Endothelial cell of umbilical vein (primary cell): ENCODE measurements at regions not wholly inside any gene's neighbourhood (a gene's known extent, or its start where the extent isn't known, plus 50 kb on each side); places are given as distances from the start of the nearest gene placed in this dataset.

Experiments used
- BruUV-seq: library from RNA; stranded (reverse); fragments of 400-500 nt; replicated peaks from 2 replicates; lab custom pipeline; 2021; lab: Mats Ljungman, UMichigan
- CTCF ChIA-PET: fragments of 300-600, 350-600 bp; sonication (Branson Sonifier 250); formaldehyde crosslinking; loops from one replicate; lab custom pipeline; 2021; ENCODE audit warnings: antibody characterized with exemption, inconsistent platforms; lab: Charles Lee
- POLR2A ChIA-PET: fragments of 300-600, 350-600 bp; sonication (Branson Sonifier 250); formaldehyde crosslinking; loops from one replicate; lab custom pipeline; 2021; ENCODE audit warnings: antibody characterized with exemption, inconsistent platforms; lab: Charles Lee
- DNase-seq: peaks from one replicate; pipeline ENCODE4 v3.0.0-alpha.2; 2011; ENCODE audit warnings: low read depth, low spot score
- FAIRE-seq: peaks from 2 replicates; lab custom pipeline; 2011; peaks lifted over from hg19 to GRCh38; lab: Jason Lieb, UNC
- H2AFZ ChIP-seq: 2 replicates; pipeline ENCODE4 v1.6.0; 2012; ENCODE audit warnings: low read depth, low read length, control low read depth, inconsistent platforms
- H3K27ac ChIP-seq: 2 replicates; pipeline ENCODE4 v1.5.1; 2011; ENCODE audit warnings: low read depth, mild to moderate bottlenecking, control low read depth, low read length, moderate library complexity; ENCODE audit not compliant: insufficient read depth
- H3K27me3 ChIP-seq, 2 experiments: 2 replicates each; pipeline versions ENCODE4 v1.6.0 to v1.6.1; 2011; ENCODE audit warnings: low read length in 2 of 2, mixed read lengths in 1 of 2; ENCODE audit not compliant: control insufficient read depth in 2 of 2, insufficient read depth in 2 of 2
- H3K36me3 ChIP-seq, 2 experiments: 2 replicates in 1 of 2; 3 replicates in 1 of 2; pipeline ENCODE4 v1.5.1; 2011; ENCODE audit warnings: low read length in 2 of 2, mild to moderate bottlenecking in 1 of 2, moderate library complexity in 1 of 2; ENCODE audit not compliant: control insufficient read depth in 2 of 2, insufficient read depth in 2 of 2; ENCODE audit errors: extremely low read depth in 1 of 2
- H3K4me1 ChIP-seq: 3 replicates; pipeline ENCODE4 v1.5.1; 2011; ENCODE audit warnings: mild to moderate bottlenecking, low read length; ENCODE audit not compliant: control insufficient read depth, insufficient read depth; ENCODE audit errors: extremely low read depth
- H3K4me2 ChIP-seq: 2 replicates; pipeline ENCODE4 v1.6.1; 2011; ENCODE audit warnings: low read length, control low read depth, mixed read lengths; ENCODE audit not compliant: insufficient read depth
- H3K4me3 ChIP-seq, 3 experiments: fragments of 200-600 bp in 1 of 3; sonication (generic), shearing (Covaris generic) in 1 of 3; replicated peaks in 1 of 3; 2 replicates each; pipeline ENCODE4 v1.5.1; 2011 to 2016; ENCODE audit warnings: control low read depth in 3 of 3, low read length in 3 of 3, mild to moderate bottlenecking in 2 of 3, inconsistent platforms in 1 of 3, low read depth in 1 of 3, moderate library complexity in 1 of 3; ENCODE audit not compliant: insufficient read depth in 1 of 3
- H3K79me2 ChIP-seq: 2 replicates; pipeline ENCODE4 v1.6.0; 2012; ENCODE audit warnings: low read length, inconsistent platforms; ENCODE audit not compliant: control insufficient read depth, insufficient read depth
- H3K9ac ChIP-seq: replicated peaks from 2 replicates; pipeline ENCODE3; 2011; ENCODE audit warnings: low read length, control low read depth; ENCODE audit not compliant: insufficient read depth; ENCODE audit errors: extremely low read depth
- H3K9me1 ChIP-seq: replicated peaks from 3 replicates; pipeline ENCODE4 v1.6.0; 2011; ENCODE audit warnings: mild to moderate bottlenecking, low read length; ENCODE audit not compliant: control insufficient read depth, insufficient read depth; ENCODE audit errors: extremely low read depth
- H3K9me3 ChIP-seq: replicated peaks from 2 replicates; pipeline ENCODE4 v1.5.1; 2012; ENCODE audit warnings: low read length, inconsistent platforms; ENCODE audit not compliant: control insufficient read depth, insufficient read depth
- H4K20me1 ChIP-seq: replicated peaks from 2 replicates; pipeline ENCODE3; 2011; ENCODE audit warnings: mild to moderate bottlenecking, low read length; ENCODE audit not compliant: control insufficient read depth, insufficient read depth; ENCODE audit errors: extremely low read depth
- CTCF ChIP-seq, 2 donors: IDR thresholded peaks; 1 replicate in 1 of 2; 2 replicates in 1 of 2; pipeline ENCODE4 v1.5.1; 2011; ENCODE audit warnings: low read length in 2 of 2, mild to moderate bottlenecking in 2 of 2, moderate library complexity in 2 of 2, control low read depth in 1 of 2, inconsistent platforms in 1 of 2, low read depth in 1 of 2; ENCODE audit not compliant: insufficient read depth in 1 of 2; ENCODE audit errors: extremely low read depth in 1 of 2
- EZH2 ChIP-seq: IDR thresholded peaks from 2 replicates; pipeline ENCODE4 v1.6.1; 2012; ENCODE audit warnings: borderline replicate concordance, low read depth, mild to moderate bottlenecking, moderate library complexity, low read length, inconsistent platforms; ENCODE audit not compliant: severe bottlenecking
- FOS ChIP-seq: IDR thresholded peaks from 2 replicates; pipeline ENCODE4 v1.6.1; 2011; ENCODE audit warnings: mild to moderate bottlenecking, low read length, moderate library complexity, borderline replicate concordance; ENCODE audit not compliant: insufficient read depth
- GATA2 ChIP-seq: IDR thresholded peaks from 2 replicates; pipeline ENCODE4 v1.7.0; 2011; ENCODE audit warnings: low read depth, mild to moderate bottlenecking, moderate library complexity, mixed read lengths, low read length; ENCODE audit not compliant: insufficient read length, insufficient read depth
- JUN ChIP-seq: IDR thresholded peaks from 2 replicates; pipeline ENCODE4 v1.6.1; 2011; ENCODE audit warnings: borderline replicate concordance, low read depth; ENCODE audit not compliant: insufficient read length, insufficient read depth
- MAX ChIP-seq: IDR thresholded peaks from 2 replicates; pipeline ENCODE4 v1.6.1; 2011; ENCODE audit not compliant: insufficient read depth, insufficient read length
- MYC ChIP-seq: IDR thresholded peaks from one replicate; pipeline ENCODE4 v1.6.1; 2011; ENCODE audit warnings: mild to moderate bottlenecking, low read depth, low read length
- POLR2A ChIP-seq: IDR thresholded peaks from 2 replicates; pipeline ENCODE4 v1.6.1; 2012; ENCODE audit warnings: low read depth, mild to moderate bottlenecking, control low read depth, low read length
- POLR2AphosphoS5 ChIP-seq: IDR thresholded peaks from 2 replicates; pipeline ENCODE4 v1.6.1; 2012; ENCODE audit warnings: low read depth, mild to moderate bottlenecking, control low read depth, low read length, moderate library complexity; ENCODE audit not compliant: insufficient read depth
- dilution Hi-C: fragments of 300-500 bp; cut with MboI; formaldehyde crosslinking; loops from one replicate; pipeline ENCODE4 v1.15.0; 2019; ENCODE audit warnings: low sequenced_read_pairs; ENCODE audit not compliant: extremely low pct_ligation_motif_present
- intact Hi-C: fragments of 100-400 bp; cut with micrococcal nuclease; formaldehyde crosslinking; loops from one replicate; pipeline ENCODE4 v1.10.0; 2022

- TF ChIP-seq POLR2AphosphoS5 = no peak
- no peak overlapping the region for H2AFZ ChIP-seq
- H3K27me3 ChIP-seq = no peaks in the 10 kb centered on the region
- FAIRE-seq (no peak), DNase-seq (no peak)
- H3K9me3 ChIP-seq = no peaks in the 10 kb centered on the region
- no TSS peak for BruUV-seq
- no peaks in the 10 kb centered on the region for H3K9me1 ChIP-seq
- H3K4me3 ChIP-seq = no peak overlapping the region
- H3K27ac ChIP-seq = no peak overlapping the region
- dilution Hi-C loops (no loop called here), intact Hi-C loops (no loop called here)
- no peak overlapping the region for H3K4me2 ChIP-seq
- CTCF ChIA-PET = interaction anchor here (1.0 kb wide), 1 partner anchor 11 kb away, joined by 3 read pairs; no protein-coding TSS in a partner anchor
- H3K9ac ChIP-seq = no peak overlapping the region
- no peaks in the 10 kb centered on the region for H4K20me1 ChIP-seq
- H3K4me1 ChIP-seq = no peaks in the 10 kb centered on the region
- no peaks in the 10 kb centered on the region for H3K36me3 ChIP-seq
- POLR2A ChIA-PET = no interaction called here
- no peaks in the 10 kb centered on the region for H3K79me2 ChIP-seq
These were observed 70.3 kb upstream of the NCK2 start for GRCh38 chr2:105674401-105674800.

GRCh38 chr2:105671156-105671555 lies 73.6 kb upstream of the NCK2 start:
- no peaks in the 10 kb centered on the region for H3K4me1 ChIP-seq
- DNase-seq (no peak), FAIRE-seq (no peak)
- POLR2A ChIA-PET = no interaction called here
- H3K27ac ChIP-seq = no peak overlapping the region
- CTCF ChIA-PET = interaction anchor here (0.7 kb wide), 1 partner anchor 97 kb away, joined by 3 read pairs; no protein-coding TSS in a partner anchor
- no peaks in the 10 kb centered on the region for H3K36me3 ChIP-seq
- H3K4me2 ChIP-seq = no peak overlapping the region
- intact Hi-C loops (no loop called here), dilution Hi-C loops (no loop called here)
- BruUV-seq = no TSS peak
- H3K9me1 ChIP-seq = no peaks in the 10 kb centered on the region
- no peak overlapping the region for H2AFZ ChIP-seq
- no peak overlapping the region for H3K4me3 ChIP-seq
- no peak for TF ChIP-seq FOS
- no peak for TF ChIP-seq JUN
- TF ChIP-seq MAX = no peak
- TF ChIP-seq CTCF (IDR thresholded peaks at IDR 0.05; ENCODE audit: extremely low read depth in 1 of 2, insufficient read depth in 1 of 2, low read depth in 1 of 2, low read length in 2 of 2) = no peak
- no peak for TF ChIP-seq MYC
- no peak for TF ChIP-seq GATA2
- no peak for TF ChIP-seq POLR2AphosphoS5
- no peak for TF ChIP-seq POLR2A
- TF ChIP-seq EZH2 = no peak
- H3K9me3 ChIP-seq = no peaks in the 10 kb centered on the region
- no peaks in the 10 kb centered on the region for H3K79me2 ChIP-seq
- H4K20me1 ChIP-seq = no peaks in the 10 kb centered on the region
- H3K9ac ChIP-seq = no peak overlapping the region
- no peaks in the 10 kb centered on the region for H3K27me3 ChIP-seq
